HepG2 (cell line): ENCODE measurements at regions not wholly inside any gene's neighbourhood (a gene's known extent, or its start where the extent isn't known, plus 50 kb on each side); places are given as distances from the start of the nearest gene placed in this dataset.
A peak's percentile ranks its signal among the peaks of the same experiment; 100 is the strongest.
"Not testable (repeated sequence)": the region's sequence is repeated elsewhere in the genome, so short reads cannot be mapped to it uniquely, and the experiment has no call there.

Experiments used
- ATAC-seq: fragments of 200-7000 bp; cut with Tn5 transposase; 3 replicates; pipeline ENCODE4 v1.9.1; 2020; ENCODE audit warnings: mild to moderate bottlenecking, moderate library complexity
- BruUV-seq: library from RNA; stranded (reverse); fragments of 400-500 nt; replicated peaks from 2 replicates; lab custom pipeline; 2021; lab: Mats Ljungman, UMichigan
- CTCF ChIA-PET: fragments of 300-600 bp; formaldehyde crosslinking; extraction: SDS; loops from one replicate; lab custom pipeline; 2021; ENCODE audit warnings: low total read pairs, inconsistent platforms, low intra/inter-chr PET ratio; lab: Yijun Ruan, JAX
- POLR2A ChIA-PET: fragments of 350-600 bp; sonication (Branson Sonifier 250); formaldehyde crosslinking; loops from one replicate; lab custom pipeline; 2020; ENCODE audit warnings: antibody characterized with exemption, inconsistent platforms; lab: Yijun Ruan, JAX
- DNase-seq: peaks from one replicate; pipeline ENCODE4 v3.0.0-alpha.2; 2015; ENCODE audit warnings: low spot score
- FAIRE-seq: peaks from 3 replicates; lab custom pipeline; 2011; peaks lifted over from hg19 to GRCh38; lab: Jason Lieb, UNC
- H2AFZ ChIP-seq: one replicate; pipeline ENCODE4 v1.6.1; 2011; ENCODE audit warnings: low read length, inconsistent platforms
- H3K27ac ChIP-seq: fragments of 300-600 bp; 3 replicates; pipeline ENCODE4 v1.8.0; 2011; ENCODE audit warnings: mixed run types, mild to moderate bottlenecking, mixed read lengths, low read length, inconsistent platforms; ENCODE audit not compliant: insufficient read depth; ENCODE audit errors: extremely low read length
- H3K27me3 ChIP-seq, 2 experiments: fragments of 200-600 bp in 1 of 2; 2 replicates in 1 of 2; 3 replicates in 1 of 2; pipeline versions ENCODE4 v1.6.0 to v1.8.0; 2011; ENCODE audit warnings: low read length in 2 of 2, mild to moderate bottlenecking in 2 of 2, moderate library complexity in 2 of 2, inconsistent platforms in 1 of 2; ENCODE audit not compliant: insufficient read depth in 2 of 2, control insufficient read depth in 1 of 2
- H3K36me3 ChIP-seq, 2 experiments: fragments of 200-600 bp in 1 of 2; replicated peaks in 1 of 2; 2 replicates in 1 of 2; 3 replicates in 1 of 2; pipeline versions ENCODE4 v1.5.1 to v1.8.0; 2011; ENCODE audit warnings: low read length in 2 of 2, inconsistent platforms in 1 of 2; ENCODE audit not compliant: insufficient read depth in 2 of 2, control insufficient read depth in 1 of 2
- H3K4me1 ChIP-seq: 2 replicates; pipeline ENCODE4 v1.5.1; 2012; ENCODE audit warnings: low read length, inconsistent platforms; ENCODE audit not compliant: insufficient read depth
- H3K4me2 ChIP-seq: 2 replicates; pipeline ENCODE4 v1.6.0; 2011; ENCODE audit warnings: low read depth, low read length, inconsistent platforms
- H3K4me3 ChIP-seq, 3 experiments: fragments of 200-600 bp in 1 of 3; sonication (generic), shearing (Covaris generic) in 1 of 3; replicated peaks in 1 of 3; 2 replicates each; pipeline ENCODE4 v1.5.1; 2011 to 2016; ENCODE audit warnings: low read length in 3 of 3, inconsistent platforms in 2 of 3, low read depth in 2 of 3, mild to moderate bottlenecking in 2 of 3, control low read depth in 1 of 3, mixed read lengths in 1 of 3; ENCODE audit not compliant: insufficient read depth in 1 of 3
- H3K79me2 ChIP-seq: one replicate; pipeline ENCODE4 v1.6.1; 2011; ENCODE audit warnings: low read length, inconsistent platforms; ENCODE audit not compliant: insufficient read depth
- H3K9ac ChIP-seq: 2 replicates; pipeline ENCODE4 v1.6.0; 2011; ENCODE audit warnings: mild to moderate bottlenecking, low read depth, low read length, inconsistent platforms; ENCODE audit not compliant: insufficient read depth
- H3K9me3 ChIP-seq: 2 replicates; pipeline ENCODE4 v1.5.1; 2012; ENCODE audit warnings: mild to moderate bottlenecking, low read length
- H4K20me1 ChIP-seq: 2 replicates; pipeline ENCODE4 v1.6.0; 2011; ENCODE audit warnings: inconsistent platforms, mild to moderate bottlenecking, low read length, moderate library complexity; ENCODE audit not compliant: insufficient read depth
- CREB1 ChIP-seq, 2 experiments: fragments of 450-650 bp in 1 of 2; IDR thresholded peaks; 2 replicates each; pipeline ENCODE4 v1.6.1; 2016 to 2017; ENCODE audit warnings: control low read depth in 1 of 2, mild to moderate bottlenecking in 1 of 2, missing compliant biosample characterization in 1 of 2, missing genetic modification characterization in 1 of 2
- ZBTB7A ChIP-seq: sonication (generic); formaldehyde crosslinking; IDR thresholded peaks from 2 replicates; pipeline ENCODE4 v1.8.0; 2022; ENCODE audit warnings: mild to moderate bottlenecking, missing genetic modification reagents
- WGBS: methylation state at CpG from one replicate; pipeline ENCODE4 v1.1.6; 2017; ENCODE audit warnings: low lambda C conversion rate; 5-methylcytosine and 5-hydroxymethylcytosine counted together
- in situ Hi-C: cut with HindIII; loops from 2 replicates; pipeline ENCODE4 v1.10.0; 2017; ENCODE audit warnings: low pct_unique_long_range_greater_than_20kb; ENCODE audit not compliant: extremely low pct_ligation_motif_present
- intact Hi-C: fragments of 100-400 bp; cut with micrococcal nuclease; formaldehyde crosslinking; loops from one replicate; pipeline ENCODE4 v1.10.0; 2022; ENCODE audit not compliant: unreplicated experiment
- TF ChIP-seq, protein P1 (sequence below): sonication (generic); formaldehyde crosslinking; IDR thresholded peaks from 2 replicates; pipeline ENCODE4 v1.5.0; 2020; ENCODE audit warnings: mild to moderate bottlenecking, missing genetic modification reagents, moderate library complexity
- TF ChIP-seq, protein P2 (sequence below): sonication (generic); formaldehyde crosslinking; IDR thresholded peaks from 2 replicates; pipeline ENCODE4 v1.5.0; 2020; ENCODE audit warnings: mild to moderate bottlenecking, missing genetic modification reagents
- TF ChIP-seq, protein P3 (sequence below): sonication (generic); formaldehyde crosslinking; IDR thresholded peaks from one replicate; pipeline ENCODE4 v1.5.1; 2020; ENCODE audit warnings: mild to moderate bottlenecking, missing genetic modification reagents; ENCODE audit errors: not compliant biosample characterization

DNA sequence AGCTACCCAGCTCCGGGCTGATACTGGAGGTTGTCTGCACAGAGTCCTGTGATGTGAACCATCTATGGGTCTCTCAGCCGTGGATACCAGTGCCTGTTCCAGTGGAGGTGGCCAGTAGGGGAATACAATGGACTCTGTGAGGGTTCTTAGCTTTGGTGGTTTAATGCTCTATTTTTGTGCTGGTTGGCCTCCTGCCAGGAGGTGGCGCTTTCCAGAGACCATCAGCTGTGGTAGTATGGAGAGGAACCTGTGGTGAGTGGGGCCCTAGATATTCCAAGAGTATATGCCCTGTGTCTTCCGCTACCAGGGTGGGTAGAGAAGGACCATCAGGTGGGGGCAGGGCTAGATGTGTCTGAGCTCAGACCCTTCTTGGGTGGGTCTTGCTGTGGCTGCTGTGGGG, 103.0 kb upstream of the RXFP1 start:
- H3K79me2 ChIP-seq, H3K4me1 ChIP-seq, H3K27ac ChIP-seq, intact Hi-C loops, H3K27me3 ChIP-seq, H3K4me3 ChIP-seq, CTCF ChIA-PET, H4K20me1 ChIP-seq, POLR2A ChIA-PET, in situ Hi-C loops, DNase-seq, ATAC-seq, H3K4me2 ChIP-seq, BruUV-seq, H3K9me3 ChIP-seq, H3K9ac ChIP-seq, H3K36me3 ChIP-seq, H2AFZ ChIP-seq, FAIRE-seq: not testable (repeated sequence)
- WGBS, result 29% methylated on average over 3 of the region's 4 CpGs
- TF ChIP-seq, protein P1, sequence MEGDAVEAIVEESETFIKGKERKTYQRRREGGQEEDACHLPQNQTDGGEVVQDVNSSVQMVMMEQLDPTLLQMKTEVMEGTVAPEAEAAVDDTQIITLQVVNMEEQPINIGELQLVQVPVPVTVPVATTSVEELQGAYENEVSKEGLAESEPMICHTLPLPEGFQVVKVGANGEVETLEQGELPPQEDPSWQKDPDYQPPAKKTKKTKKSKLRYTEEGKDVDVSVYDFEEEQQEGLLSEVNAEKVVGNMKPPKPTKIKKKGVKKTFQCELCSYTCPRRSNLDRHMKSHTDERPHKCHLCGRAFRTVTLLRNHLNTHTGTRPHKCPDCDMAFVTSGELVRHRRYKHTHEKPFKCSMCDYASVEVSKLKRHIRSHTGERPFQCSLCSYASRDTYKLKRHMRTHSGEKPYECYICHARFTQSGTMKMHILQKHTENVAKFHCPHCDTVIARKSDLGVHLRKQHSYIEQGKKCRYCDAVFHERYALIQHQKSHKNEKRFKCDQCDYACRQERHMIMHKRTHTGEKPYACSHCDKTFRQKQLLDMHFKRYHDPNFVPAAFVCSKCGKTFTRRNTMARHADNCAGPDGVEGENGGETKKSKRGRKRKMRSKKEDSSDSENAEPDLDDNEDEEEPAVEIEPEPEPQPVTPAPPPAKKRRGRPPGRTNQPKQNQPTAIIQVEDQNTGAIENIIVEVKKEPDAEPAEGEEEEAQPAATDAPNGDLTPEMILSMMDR (CRISPR knock-in tag), result peak; percentile 18; the same call in 1 of the 2 replicates

DNA sequence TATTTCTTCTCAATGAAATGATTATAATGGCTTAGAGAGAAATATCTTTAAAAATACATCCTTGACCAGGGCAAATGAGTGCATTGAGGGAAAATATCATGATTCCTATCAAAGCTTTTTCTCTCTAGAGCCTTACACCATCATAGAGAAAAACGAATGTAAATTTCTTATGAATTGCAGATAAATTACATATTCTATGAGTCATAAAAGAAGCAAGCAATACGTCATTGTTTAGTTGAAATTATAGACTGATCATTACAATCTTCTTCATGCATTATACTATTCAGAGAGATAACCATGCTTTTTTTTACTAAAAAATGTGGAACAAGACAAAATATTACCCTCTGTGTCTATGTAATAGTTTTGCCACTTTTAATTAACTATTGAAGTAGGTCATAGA, 100.9 kb upstream of the RXFP1 start:
- H3K27ac ChIP-seq, result no peak overlapping the region
- no peak for DNase-seq
- no peaks in the 10 kb centered on the region for H3K36me3 ChIP-seq
- H2AFZ ChIP-seq, result no peak overlapping the region
- in situ Hi-C loops, result no loop called here
- no peak overlapping the region for H3K4me3 ChIP-seq
- no peaks in the 10 kb centered on the region for H3K79me2 ChIP-seq
- TF ChIP-seq, protein P2, sequence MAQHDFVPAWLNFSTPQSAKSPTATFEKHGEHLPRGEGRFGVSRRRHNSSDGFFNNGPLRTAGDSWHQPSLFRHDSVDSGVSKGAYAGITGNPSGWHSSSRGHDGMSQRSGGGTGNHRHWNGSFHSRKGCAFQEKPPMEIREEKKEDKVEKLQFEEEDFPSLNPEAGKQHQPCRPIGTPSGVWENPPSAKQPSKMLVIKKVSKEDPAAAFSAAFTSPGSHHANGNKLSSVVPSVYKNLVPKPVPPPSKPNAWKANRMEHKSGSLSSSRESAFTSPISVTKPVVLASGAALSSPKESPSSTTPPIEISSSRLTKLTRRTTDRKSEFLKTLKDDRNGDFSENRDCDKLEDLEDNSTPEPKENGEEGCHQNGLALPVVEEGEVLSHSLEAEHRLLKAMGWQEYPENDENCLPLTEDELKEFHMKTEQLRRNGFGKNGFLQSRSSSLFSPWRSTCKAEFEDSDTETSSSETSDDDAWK (CRISPR knock-in tag), result no peak
- TF ChIP-seq, protein P3, sequence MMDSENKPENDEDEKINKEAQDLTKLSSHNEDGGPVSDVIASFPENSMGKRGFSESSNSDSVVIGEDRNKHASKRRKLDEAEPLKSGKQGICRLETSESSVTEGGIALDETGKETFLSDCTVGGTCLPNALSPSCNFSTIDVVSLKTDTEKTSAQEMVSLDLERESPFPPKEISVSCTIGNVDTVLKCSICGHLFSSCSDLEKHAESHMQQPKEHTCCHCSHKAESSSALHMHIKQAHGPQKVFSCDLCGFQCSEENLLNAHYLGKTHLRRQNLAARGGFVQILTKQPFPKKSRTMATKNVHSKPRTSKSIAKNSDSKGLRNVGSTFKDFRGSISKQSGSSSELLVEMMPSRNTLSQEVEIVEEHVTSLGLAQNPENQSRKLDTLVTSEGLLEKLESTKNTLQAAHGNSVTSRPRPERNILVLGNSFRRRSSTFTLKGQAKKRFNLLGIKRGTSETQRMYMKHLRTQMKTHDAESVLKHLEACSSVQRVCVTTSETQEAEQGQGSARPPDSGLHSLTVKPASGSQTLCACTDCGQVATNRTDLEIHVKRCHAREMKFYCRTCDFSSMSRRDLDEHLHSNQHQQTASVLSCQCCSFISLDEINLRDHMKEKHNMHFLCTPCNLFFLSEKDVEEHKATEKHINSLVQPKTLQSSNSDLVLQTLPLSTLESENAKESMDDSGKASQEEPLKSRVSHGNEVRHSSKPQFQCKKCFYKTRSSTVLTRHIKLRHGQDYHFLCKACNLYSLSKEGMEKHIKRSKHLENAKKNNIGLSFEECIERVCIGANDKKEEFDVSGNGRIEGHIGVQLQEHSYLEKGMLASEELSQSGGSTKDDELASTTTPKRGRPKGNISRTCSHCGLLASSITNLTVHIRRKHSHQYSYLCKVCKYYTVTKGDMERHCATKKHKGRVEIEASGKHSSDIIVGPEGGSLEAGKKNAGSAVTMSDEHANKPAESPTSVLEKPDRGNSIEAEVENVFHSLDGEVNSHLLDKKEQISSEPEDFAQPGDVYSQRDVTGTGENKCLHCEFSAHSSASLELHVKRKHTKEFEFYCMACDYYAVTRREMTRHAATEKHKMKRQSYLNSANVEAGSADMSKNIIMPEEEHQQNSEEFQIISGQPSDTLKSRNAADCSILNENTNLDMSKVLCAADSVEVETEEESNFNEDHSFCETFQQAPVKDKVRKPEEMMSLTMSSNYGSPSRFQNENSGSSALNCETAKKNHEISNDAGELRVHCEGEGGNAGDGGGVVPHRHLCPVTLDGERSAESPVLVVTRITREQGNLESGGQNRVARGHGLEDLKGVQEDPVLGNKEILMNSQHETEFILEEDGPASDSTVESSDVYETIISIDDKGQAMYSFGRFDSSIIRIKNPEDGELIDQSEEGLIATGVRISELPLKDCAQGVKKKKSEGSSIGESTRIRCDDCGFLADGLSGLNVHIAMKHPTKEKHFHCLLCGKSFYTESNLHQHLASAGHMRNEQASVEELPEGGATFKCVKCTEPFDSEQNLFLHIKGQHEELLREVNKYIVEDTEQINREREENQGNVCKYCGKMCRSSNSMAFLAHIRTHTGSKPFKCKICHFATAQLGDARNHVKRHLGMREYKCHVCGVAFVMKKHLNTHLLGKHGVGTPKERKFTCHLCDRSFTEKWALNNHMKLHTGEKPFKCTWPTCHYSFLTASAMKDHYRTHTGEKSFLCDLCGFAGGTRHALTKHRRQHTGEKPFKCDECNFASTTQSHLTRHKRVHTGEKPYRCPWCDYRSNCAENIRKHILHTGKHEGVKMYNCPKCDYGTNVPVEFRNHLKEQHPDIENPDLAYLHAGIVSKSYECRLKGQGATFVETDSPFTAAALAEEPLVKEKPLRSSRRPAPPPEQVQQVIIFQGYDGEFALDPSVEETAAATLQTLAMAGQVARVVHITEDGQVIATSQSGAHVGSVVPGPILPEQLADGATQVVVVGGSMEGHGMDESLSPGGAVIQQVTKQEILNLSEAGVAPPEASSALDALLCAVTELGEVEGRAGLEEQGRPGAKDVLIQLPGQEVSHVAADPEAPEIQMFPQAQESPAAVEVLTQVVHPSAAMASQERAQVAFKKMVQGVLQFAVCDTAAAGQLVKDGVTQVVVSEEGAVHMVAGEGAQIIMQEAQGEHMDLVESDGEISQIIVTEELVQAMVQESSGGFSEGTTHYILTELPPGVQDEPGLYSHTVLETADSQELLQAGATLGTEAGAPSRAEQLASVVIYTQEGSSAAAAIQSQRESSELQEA (CRISPR knock-in tag), result no peak
- peak; percentile 74 for TF ChIP-seq CREB1 (IDR thresholded peaks at IDR 0.05)
- TF ChIP-seq CREB1 (CRISPR knock-in tag; IDR thresholded peaks at IDR 0.05), result no peak
- no peak for TF ChIP-seq ZBTB7A (CRISPR knock-in tag)
- ATAC-seq, result no peak
- CTCF ChIA-PET, result no interaction called here
- no TSS peak for BruUV-seq
- H3K27me3 ChIP-seq, result no peaks in the 10 kb centered on the region
- no peak overlapping the region for H3K4me2 ChIP-seq
- no peaks in the 10 kb centered on the region for H3K9me3 ChIP-seq
- POLR2A ChIA-PET, result no interaction called here
- WGBS, result 3% methylated on average over 2 of the region's 2 CpGs
- no peak overlapping the region for H3K9ac ChIP-seq
- intact Hi-C loops, result no loop called here
- no peaks in the 10 kb centered on the region for H4K20me1 ChIP-seq
- H3K4me1 ChIP-seq, result no peaks in the 10 kb centered on the region
- no peak for FAIRE-seq
